ENCODE measurements at regions not wholly inside any gene's neighbourhood (a gene's known extent, or its start where the extent isn't known, plus 50 kb on each side); places are given as distances from the start of the nearest gene placed in this dataset.

GRCh38 chr4:13180701-13181100, 303.4 kb downstream of the RAB28 start:
- H3K36me3 ChIP-seq (ENCODE audit: control insufficient read depth, insufficient read depth, low read length), result no peaks in the 10 kb centered on the region
- no peaks in the 10 kb centered on the region for H3K4me1 ChIP-seq (ENCODE audit: control insufficient read depth, insufficient read depth, low read length)
- H3K4me3 ChIP-seq (ENCODE audit: low read depth, low read length), result no peak overlapping the region
- no peaks in the 10 kb centered on the region for H3K9me3 ChIP-seq (ENCODE audit: control insufficient read depth, insufficient read depth, low read length)
- H3K27me3 ChIP-seq (ENCODE audit: control insufficient read depth, insufficient read depth, low read length), result no peaks in the 10 kb centered on the region
- H3K9ac ChIP-seq (ENCODE audit: low read depth, low read length), result no peak overlapping the region

GRCh38 chr4:13178621-13179020, 305.5 kb downstream of the RAB28 start:
- no peaks in the 10 kb centered on the region for H3K27me3 ChIP-seq (ENCODE audit: control insufficient read depth, insufficient read depth, low read length)
- no peaks in the 10 kb centered on the region for H3K9me3 ChIP-seq (ENCODE audit: control insufficient read depth, insufficient read depth, low read length)
- H3K9ac ChIP-seq (ENCODE audit: low read depth, low read length), result no peak overlapping the region
- H3K36me3 ChIP-seq (ENCODE audit: control insufficient read depth, insufficient read depth, low read length), result no peaks in the 10 kb centered on the region
- no peaks in the 10 kb centered on the region for H3K4me1 ChIP-seq (ENCODE audit: control insufficient read depth, insufficient read depth, low read length)
- no peak overlapping the region for H3K4me3 ChIP-seq (ENCODE audit: low read depth, low read length)

GRCh38 chr4:13176741-13177142, 307.4 kb downstream of the RAB28 start:
- Histone ChIP-seq H3K4me3 (ENCODE audit: low read depth, low read length) (no peak overlapping the region), H3K9ac (ENCODE audit: low read depth, low read length) (no peak overlapping the region), H3K36me3 (ENCODE audit: control insufficient read depth, insufficient read depth, low read length) (no peaks in the 10 kb centered on the region), H3K27me3 (ENCODE audit: control insufficient read depth, insufficient read depth, low read length) (no peaks in the 10 kb centered on the region), H3K9me3 (ENCODE audit: control insufficient read depth, insufficient read depth, low read length) (no peaks in the 10 kb centered on the region), H3K4me1 (ENCODE audit: control insufficient read depth, insufficient read depth, low read length) (no peaks in the 10 kb centered on the region)

- Histone ChIP-seq H3K9me3 (ENCODE audit: control insufficient read depth, insufficient read depth, low read length) (no peaks in the 10 kb centered on the region), H3K4me1 (ENCODE audit: control insufficient read depth, insufficient read depth, low read length) (no peaks in the 10 kb centered on the region), H3K27me3 (ENCODE audit: control insufficient read depth, insufficient read depth, low read length) (no peaks in the 10 kb centered on the region), H3K4me3 (ENCODE audit: low read depth, low read length) (no peak overlapping the region), H3K36me3 (ENCODE audit: control insufficient read depth, insufficient read depth, low read length) (no peaks in the 10 kb centered on the region), H3K9ac (ENCODE audit: low read depth, low read length) (no peak overlapping the region)
Observed at GRCh38 chr4:13174926-13175325, 309.2 kb downstream of the RAB28 start.

GRCh38 chr4:13174001-13174400, 310.1 kb downstream of the RAB28 start:
- H3K27me3 ChIP-seq (ENCODE audit: control insufficient read depth, insufficient read depth, low read length), result no peaks in the 10 kb centered on the region
- H3K4me3 ChIP-seq (ENCODE audit: low read depth, low read length), result no peak overlapping the region
- H3K4me1 ChIP-seq (ENCODE audit: control insufficient read depth, insufficient read depth, low read length), result no peaks in the 10 kb centered on the region
- H3K9ac ChIP-seq (ENCODE audit: low read depth, low read length), result no peak overlapping the region
- H3K9me3 ChIP-seq (ENCODE audit: control insufficient read depth, insufficient read depth, low read length), result no peaks in the 10 kb centered on the region
- no peaks in the 10 kb centered on the region for H3K36me3 ChIP-seq (ENCODE audit: control insufficient read depth, insufficient read depth, low read length)

GRCh38 chr4:13171292-13172057, 312.7 kb downstream of the RAB28 start:
- Histone ChIP-seq H3K9ac (ENCODE audit: low read depth, low read length) (no peak overlapping the region), H3K4me3 (ENCODE audit: low read depth, low read length) (no peak overlapping the region), H3K27me3 (ENCODE audit: control insufficient read depth, insufficient read depth, low read length) (no peaks in the 10 kb centered on the region), H3K36me3 (ENCODE audit: control insufficient read depth, insufficient read depth, low read length) (no peaks in the 10 kb centered on the region), H3K9me3 (ENCODE audit: control insufficient read depth, insufficient read depth, low read length) (no peaks in the 10 kb centered on the region), H3K4me1 (ENCODE audit: control insufficient read depth, insufficient read depth, low read length) (no peaks in the 10 kb centered on the region)

- H3K4me3 ChIP-seq (ENCODE audit: low read depth, low read length), result no peak overlapping the region
- no peak overlapping the region for H3K9ac ChIP-seq (ENCODE audit: low read depth, low read length)
- no peaks in the 10 kb centered on the region for H3K9me3 ChIP-seq (ENCODE audit: control insufficient read depth, insufficient read depth, low read length)
- no peaks in the 10 kb centered on the region for H3K4me1 ChIP-seq (ENCODE audit: control insufficient read depth, insufficient read depth, low read length)
- H3K36me3 ChIP-seq (ENCODE audit: control insufficient read depth, insufficient read depth, low read length), result no peaks in the 10 kb centered on the region
- no peaks in the 10 kb centered on the region for H3K27me3 ChIP-seq (ENCODE audit: control insufficient read depth, insufficient read depth, low read length)
Observed at GRCh38 chr4:13169731-13170525, 314.2 kb downstream of the RAB28 start.

- Histone ChIP-seq H3K36me3 (ENCODE audit: control insufficient read depth, insufficient read depth, low read length) (no peaks in the 10 kb centered on the region), H3K4me1 (ENCODE audit: control insufficient read depth, insufficient read depth, low read length) (no peaks in the 10 kb centered on the region), H3K9ac (ENCODE audit: low read depth, low read length) (no peak overlapping the region)
Observed at GRCh38 chr4:13168326-13168725, 315.8 kb downstream of the RAB28 start.

GRCh38 chr4:13166214-13166613, 317.9 kb downstream of the RAB28 start:
- H3K9ac ChIP-seq (ENCODE audit: low read depth, low read length), result no peak overlapping the region
- H3K36me3 ChIP-seq (ENCODE audit: control insufficient read depth, insufficient read depth, low read length), result no peaks in the 10 kb centered on the region
- no peaks in the 10 kb centered on the region for H3K9me3 ChIP-seq (ENCODE audit: control insufficient read depth, insufficient read depth, low read length)
- no peak overlapping the region for H3K4me3 ChIP-seq (ENCODE audit: low read depth, low read length)
- no peaks in the 10 kb centered on the region for H3K4me1 ChIP-seq (ENCODE audit: control insufficient read depth, insufficient read depth, low read length)
- no peaks in the 10 kb centered on the region for H3K27me3 ChIP-seq (ENCODE audit: control insufficient read depth, insufficient read depth, low read length)

More at GRCh38 chr4:13168326-13168725, 315.8 kb downstream of the RAB28 start:
- Histone ChIP-seq H3K27me3 (ENCODE audit: control insufficient read depth, insufficient read depth, low read length) (no peaks in the 10 kb centered on the region), H3K9me3 (ENCODE audit: control insufficient read depth, insufficient read depth, low read length) (no peaks in the 10 kb centered on the region), H3K4me3 (ENCODE audit: low read depth, low read length) (no peak overlapping the region)

- no peak overlapping the region for H3K4me3 ChIP-seq (ENCODE audit: low read depth, low read length)
- no peak overlapping the region for H3K9ac ChIP-seq (ENCODE audit: low read depth, low read length)
- no peaks in the 10 kb centered on the region for H3K9me3 ChIP-seq (ENCODE audit: control insufficient read depth, insufficient read depth, low read length)
- no peaks in the 10 kb centered on the region for H3K36me3 ChIP-seq (ENCODE audit: control insufficient read depth, insufficient read depth, low read length)
- no peaks in the 10 kb centered on the region for H3K27me3 ChIP-seq (ENCODE audit: control insufficient read depth, insufficient read depth, low read length)
- H3K4me1 ChIP-seq (ENCODE audit: control insufficient read depth, insufficient read depth, low read length), result no peaks in the 10 kb centered on the region
Observed at GRCh38 chr4:13164783-13165331, 319.3 kb downstream of the RAB28 start.

- Histone ChIP-seq H3K36me3 (ENCODE audit: control insufficient read depth, insufficient read depth, low read length) (no peaks in the 10 kb centered on the region), H3K27me3 (ENCODE audit: control insufficient read depth, insufficient read depth, low read length) (no peaks in the 10 kb centered on the region), H3K9me3 (ENCODE audit: control insufficient read depth, insufficient read depth, low read length) (no peaks in the 10 kb centered on the region), H3K9ac (ENCODE audit: low read depth, low read length) (no peak overlapping the region), H3K4me1 (ENCODE audit: control insufficient read depth, insufficient read depth, low read length) (no peaks in the 10 kb centered on the region), H3K4me3 (ENCODE audit: low read depth, low read length) (no peak overlapping the region)
Observed at GRCh38 chr4:13162886-13163285, 321.3 kb downstream of the RAB28 start.

GRCh38 chr4:13160920-13161319, 323.2 kb downstream of the RAB28 start:
- Histone ChIP-seq H3K27me3 (ENCODE audit: control insufficient read depth, insufficient read depth, low read length) (no peaks in the 10 kb centered on the region), H3K4me1 (ENCODE audit: control insufficient read depth, insufficient read depth, low read length) (no peaks in the 10 kb centered on the region), H3K9ac (ENCODE audit: low read depth, low read length) (no peak overlapping the region), H3K4me3 (ENCODE audit: low read depth, low read length) (no peak overlapping the region), H3K36me3 (ENCODE audit: control insufficient read depth, insufficient read depth, low read length) (no peaks in the 10 kb centered on the region), H3K9me3 (ENCODE audit: control insufficient read depth, insufficient read depth, low read length) (no peaks in the 10 kb centered on the region)

Measured in iPS-15b (cell line).